Retinal pigment epithelial cell (primary cell): ENCODE measurements at regions not wholly inside any gene's neighbourhood (a gene's known extent, or its start where the extent isn't known, plus 50 kb on each side); places are given as distances from the start of the nearest gene placed in this dataset.

Experiments used
- DNase-seq: peaks from one replicate; pipeline ENCODE4 v3.0.0-alpha.2; 2010; ENCODE audit warnings: low read depth
- H3K4me3 ChIP-seq: 2 replicates; pipeline ENCODE4 v1.5.1; 2011; ENCODE audit warnings: mild to moderate bottlenecking, low read length, control low read depth, moderate library complexity
- CTCF ChIP-seq: conservative IDR thresholded peaks from 2 replicates; pipeline ENCODE4 v1.5.1; 2011; ENCODE audit warnings: low read depth, low read length, control low read depth, inconsistent platforms

- H3K4me3 ChIP-seq: no peak overlapping the region
- no peak for TF ChIP-seq CTCF
- DNase-seq: no peak
Measured at GRCh38 chr11:70512716-70513115, 114.4 kb downstream of the CTTN start.

- no peak for DNase-seq
- TF ChIP-seq CTCF: no peak
- H3K4me3 ChIP-seq: no peak overlapping the region
Measured at GRCh38 chr11:70517203-70517602, 118.9 kb downstream of the CTTN start.

- no peak overlapping the region for H3K4me3 ChIP-seq
- TF ChIP-seq CTCF: no peak
- peak; percentile 98 for DNase-seq
Measured at GRCh38 chr11:70517988-70518907, 119.9 kb downstream of the CTTN start.

- no peak for DNase-seq
- H3K4me3 ChIP-seq: no peak overlapping the region
- TF ChIP-seq CTCF: no peak
Measured at GRCh38 chr11:70519117-70519516, 120.8 kb downstream of the CTTN start.

- peak; percentile 76 for DNase-seq
- TF ChIP-seq CTCF: no peak
- no peak overlapping the region for H3K4me3 ChIP-seq
Measured at GRCh38 chr11:70521475-70522308, 123.4 kb downstream of the CTTN start.

GRCh38 chr11:70522309-70522592, 123.9 kb downstream of the CTTN start:
- H3K4me3 ChIP-seq: no peak overlapping the region
- no peak for DNase-seq
- no peak for TF ChIP-seq CTCF
